Testis (tissue), 2 donors: ENCODE measurements at regions not wholly inside any gene's neighbourhood (a gene's known extent, or its start where the extent isn't known, plus 50 kb on each side); places are given as distances from the start of the nearest gene placed in this dataset.
"Not testable (repeated sequence)": the region's sequence is repeated elsewhere in the genome, so short reads cannot be mapped to it uniquely, and the experiment has no call there.

Experiments
- DNase-seq: peaks from one replicate; pipeline ENCODE4 v3.0.0-alpha.2; 2019
- H3K27ac ChIP-seq, 2 donors: fragments of 200-600 bp; sonication (generic); one replicate each; pipeline ENCODE4 v1.5.1; 2019
- H3K27me3 ChIP-seq: fragments of 200-600 bp; sonication (generic); one replicate; pipeline ENCODE4 v1.5.1; 2019
- H3K36me3 ChIP-seq: fragments of 200-600 bp; sonication (generic); one replicate; pipeline ENCODE4 v1.5.1; 2017; ENCODE audit warnings: low read depth; ENCODE audit errors: missing control alignments
- H3K4me1 ChIP-seq: fragments of 200-600 bp; sonication (generic); one replicate; pipeline ENCODE4 v1.5.1; 2019
- H3K4me3 ChIP-seq, 2 donors: fragments of 200-600 bp; sonication (generic); one replicate each; pipeline ENCODE4 v1.5.1; 2017 to 2019
- H3K9me3 ChIP-seq: fragments of 200-600 bp; sonication (generic); one replicate; pipeline ENCODE4 v1.5.1; 2017
- CTCF ChIP-seq, 3 experiments: fragments of 450-650 bp in 2 of 3; fragments of 200-600 bp in 1 of 3; sonication (generic) in 1 of 3; IDR thresholded peaks; one replicate each; pipeline ENCODE4 v1.5.1; 2016 to 2019; ENCODE audit warnings: antibody characterized with exemption in 3 of 3, mild to moderate bottlenecking in 2 of 3, moderate library complexity in 1 of 3
- POLR2A ChIP-seq: fragments of 450-650 bp; IDR thresholded peaks from one replicate; pipeline ENCODE4 v1.6.1; 2017; ENCODE audit warnings: antibody characterized with exemption, mild to moderate bottlenecking, moderate library complexity
- WGBS, 2 donors: methylation state at CpG; one replicate each; pipeline ENCODE4 v1.1.5; 2018; 5-methylcytosine and 5-hydroxymethylcytosine counted together
- intact Hi-C: fragments of 100-400 bp; cut with DNase I; formaldehyde crosslinking; loops from one replicate; pipeline ENCODE4 v1.15.1; 2023; ENCODE audit warnings: low total_unique reads

- intact Hi-C loops: no loop called here
- Histone ChIP-seq H3K4me3 (no peak overlapping the region), H3K27me3 (no peaks in the 10 kb centered on the region), H3K9me3 (no peaks in the 10 kb centered on the region), H3K27ac (no peak overlapping the region), H3K4me1 (no peaks in the 10 kb centered on the region), H3K36me3 (no peaks in the 10 kb centered on the region)
- no peak for DNase-seq
- 74 to 88% methylated on average over 4 of the region's 4 CpGs for WGBS, 2 donors
- TF ChIP-seq CTCF (IDR thresholded peaks at IDR 0.05) (no peak), POLR2A (no peak)
Measured at GRCh38 chr12:11497995-11498394, 102.6 kb upstream of the PRB2 start.

- intact Hi-C loops, H3K36me3 ChIP-seq: not testable (repeated sequence)
Measured at GRCh38 chr12:11498574-11498973, 103.2 kb upstream of the PRB2 start.

GRCh38 chr12:11499806-11500187 lies 104.4 kb upstream of the PRB2 start:
- Histone ChIP-seq H3K4me3 (no peak overlapping the region), H3K36me3 (no peaks in the 10 kb centered on the region), H3K27ac (no peak overlapping the region), H3K9me3 (no peaks in the 10 kb centered on the region), H3K27me3 (no peaks in the 10 kb centered on the region), H3K4me1 (no peaks in the 10 kb centered on the region)
- DNase-seq: no peak
- no peak for TF ChIP-seq CTCF (IDR thresholded peaks at IDR 0.05)
- no peak for TF ChIP-seq POLR2A
- intact Hi-C loops: no loop called here
- 45 to 48% methylated on average over 8 to 11 of the region's 11 CpGs for WGBS, 2 donors

More at GRCh38 chr12:11498574-11498973, 103.2 kb upstream of the PRB2 start:
- 57 to 58% methylated on average over 3 of the region's 3 CpGs for WGBS, 2 donors
- DNase-seq, H3K4me1 ChIP-seq, H3K9me3 ChIP-seq, H3K4me3 ChIP-seq, H3K27me3 ChIP-seq, H3K27ac ChIP-seq: not testable (repeated sequence)

GRCh38 chr12:11500188-11500860 lies 105.0 kb upstream of the PRB2 start:
- intact Hi-C loops: no loop called here
- H3K27ac ChIP-seq: no peak overlapping the region
- H3K4me3 ChIP-seq: peak overlapping the region in 1 of 2 donors; percentile 8
- H3K9me3 ChIP-seq: no peaks in the 10 kb centered on the region
- peak; percentile 91 for DNase-seq
- H3K4me1 ChIP-seq: no peaks in the 10 kb centered on the region
- 2 to 5% methylated on average over 9 to 37 of the region's 62 CpGs for WGBS, 2 donors
- TF ChIP-seq POLR2A: no peak
- TF ChIP-seq CTCF (IDR thresholded peaks at IDR 0.05): no peak
- no peaks in the 10 kb centered on the region for H3K27me3 ChIP-seq
- no peaks in the 10 kb centered on the region for H3K36me3 ChIP-seq

GRCh38 chr12:11500861-11501230 lies 105.5 kb upstream of the PRB2 start:
- TF ChIP-seq CTCF (IDR thresholded peaks at IDR 0.05) (no peak), POLR2A (no peak)
- Histone ChIP-seq H3K4me1 (no peaks in the 10 kb centered on the region), H3K27ac (no peak overlapping the region), H3K36me3 (no peaks in the 10 kb centered on the region), H3K4me3 (peak overlapping the region in 1 of 2 donors; percentile 8), H3K9me3 (no peaks in the 10 kb centered on the region), H3K27me3 (no peaks in the 10 kb centered on the region)
- DNase-seq: no peak
- intact Hi-C loops: no loop called here
- 14 to 17% methylated on average over 11 to 14 of the region's 14 CpGs for WGBS, 2 donors
